A673 (cell line): ENCODE measurements at regions not wholly inside any gene's neighbourhood (a gene's known extent, or its start where the extent isn't known, plus 50 kb on each side); places are given as distances from the start of the nearest gene placed in this dataset.

ENCODE experiments used
- BruUV-seq: library from RNA; stranded (reverse); fragments of 400-500 nt; replicated peaks from 2 replicates; lab custom pipeline; 2021; lab: Mats Ljungman, UMichigan
- CTCF ChIA-PET: fragments of 300-600 bp; sonication (Branson Sonifier 250); formaldehyde crosslinking; loops from one replicate; lab custom pipeline; 2022; ENCODE audit warnings: antibody characterized with exemption; lab: Charles Lee
- POLR2A ChIA-PET: fragments of 300-600 bp; sonication (Branson Sonifier 250); formaldehyde crosslinking; loops from one replicate; lab custom pipeline; 2022; ENCODE audit warnings: antibody characterized with exemption; ENCODE audit not compliant: low non-redundant PET; lab: Charles Lee
- DNase-seq: peaks from one replicate; pipeline ENCODE4 v3.0.0-alpha.2; 2015; ENCODE audit warnings: low spot score
- H3K27ac ChIP-seq: fragments of 200-600 bp; sonication (generic); 2 replicates; pipeline ENCODE4 v1.5.1; 2016; ENCODE audit warnings: mixed run types, low read depth, mild to moderate bottlenecking, mixed read lengths, antibody characterized with exemption, low read length; ENCODE audit not compliant: poor library complexity, severe bottlenecking
- H3K27me3 ChIP-seq: fragments of 200-600 bp; sonication (generic); replicated peaks from 2 replicates; pipeline ENCODE4 v1.6.1; 2017; ENCODE audit warnings: mixed run types, low read depth, mild to moderate bottlenecking, mixed read lengths, antibody characterized with exemption, low read length; ENCODE audit not compliant: insufficient read depth, poor library complexity
- H3K36me3 ChIP-seq: fragments of 200-600 bp; sonication (generic); 2 replicates; pipeline ENCODE4 v1.6.1; 2016; ENCODE audit warnings: mixed run types, mild to moderate bottlenecking, mixed read lengths, antibody characterized with exemption, low read length; ENCODE audit not compliant: insufficient read depth, poor library complexity, severe bottlenecking
- H3K4me1 ChIP-seq: fragments of 200-600 bp; sonication (generic); 2 replicates; pipeline ENCODE4 v1.6.1; 2017; ENCODE audit warnings: mixed run types, mild to moderate bottlenecking, mixed read lengths, antibody characterized with exemption, low read length; ENCODE audit not compliant: insufficient read depth, poor library complexity, severe bottlenecking
- H3K4me3 ChIP-seq: fragments of 200-600 bp; sonication (generic); 2 replicates; pipeline ENCODE4 v1.5.1; 2016; ENCODE audit warnings: low read depth, mixed run types, mild to moderate bottlenecking, mixed read lengths, low read length; ENCODE audit not compliant: poor library complexity, severe bottlenecking
- H3K9me3 ChIP-seq: fragments of 200-600 bp; sonication (generic); 2 replicates; pipeline ENCODE4 v1.6.1; 2016; ENCODE audit warnings: mixed run types, low read depth, mild to moderate bottlenecking, mixed read lengths, antibody characterized with exemption, low read length; ENCODE audit not compliant: poor library complexity, severe bottlenecking
- CTCF ChIP-seq: fragments of 300-800, 200-600 bp; sonication (generic); conservative IDR thresholded peaks from 2 replicates; pipeline ENCODE4 v1.5.1; 2017; ENCODE audit warnings: low read depth, mild to moderate bottlenecking, antibody characterized with exemption, low read length, moderate library complexity, mixed read lengths
- EZH2 ChIP-seq: fragments of 200-600 bp; sonication (generic); IDR thresholded peaks from 2 replicates; pipeline ENCODE4 v1.6.1; 2017; ENCODE audit warnings: borderline replicate concordance, low read depth, mild to moderate bottlenecking, mixed read lengths, antibody characterized with exemption, low read length; ENCODE audit not compliant: poor library complexity, severe bottlenecking
- intact Hi-C: fragments of 100-400 bp; cut with micrococcal nuclease; formaldehyde crosslinking; loops from one replicate; pipeline ENCODE4 v1.10.0; 2022; ENCODE audit not compliant: unreplicated experiment

GRCh38 chr13:34847766-34848165 is 94.3 kb upstream of the NBEA start:
- ChIA-PET CTCF (no interaction called here), POLR2A (no interaction called here)
- intact Hi-C loops, result no loop called here

GRCh38 chr13:34849406-34849805 is 92.7 kb upstream of the NBEA start:
- H3K36me3 ChIP-seq, result no peaks in the 10 kb centered on the region
- ChIA-PET POLR2A (no interaction called here), CTCF (no interaction called here)
- H3K4me1 ChIP-seq, result no peaks in the 10 kb centered on the region
- no peak for DNase-seq
- no peak overlapping the region for H3K27ac ChIP-seq
- no peaks in the 10 kb centered on the region for H3K27me3 ChIP-seq
- no TSS peak for BruUV-seq
- intact Hi-C loops, result no loop called here
- no peak for TF ChIP-seq CTCF
- TF ChIP-seq EZH2, result no peak
- H3K4me3 ChIP-seq, result no peak overlapping the region
- H3K9me3 ChIP-seq, result no peaks in the 10 kb centered on the region

More at GRCh38 chr13:34847766-34848165, 94.3 kb upstream of the NBEA start:
- H3K4me3 ChIP-seq, result no peak overlapping the region
- H3K4me1 ChIP-seq, result no peaks in the 10 kb centered on the region
- TF ChIP-seq CTCF, result no peak
- no peak for TF ChIP-seq EZH2
- BruUV-seq, result no TSS peak
- no peaks in the 10 kb centered on the region for H3K36me3 ChIP-seq
- H3K27ac ChIP-seq, result no peak overlapping the region
- no peak for DNase-seq
- no peaks in the 10 kb centered on the region for H3K9me3 ChIP-seq
- H3K27me3 ChIP-seq, result no peaks in the 10 kb centered on the region

- intact Hi-C loops, result no loop called here
- ChIA-PET CTCF (no interaction called here), POLR2A (no interaction called here)
- H3K36me3 ChIP-seq, result no peaks in the 10 kb centered on the region
- no peak overlapping the region for H3K4me3 ChIP-seq
- H3K4me1 ChIP-seq, result no peaks in the 10 kb centered on the region
- H3K27me3 ChIP-seq, result no peaks in the 10 kb centered on the region
- no peak overlapping the region for H3K27ac ChIP-seq
- no peaks in the 10 kb centered on the region for H3K9me3 ChIP-seq
- no peak for TF ChIP-seq EZH2
- no peak for TF ChIP-seq CTCF
- BruUV-seq, result no TSS peak
- no peak for DNase-seq
Measured at GRCh38 chr13:34853161-34853560, 88.9 kb upstream of the NBEA start.
